ENCODE measurements at regions not wholly inside any gene's neighbourhood (a gene's known extent, or its start where the extent isn't known, plus 50 kb on each side); places are given as distances from the start of the nearest gene placed in this dataset.

DNA sequence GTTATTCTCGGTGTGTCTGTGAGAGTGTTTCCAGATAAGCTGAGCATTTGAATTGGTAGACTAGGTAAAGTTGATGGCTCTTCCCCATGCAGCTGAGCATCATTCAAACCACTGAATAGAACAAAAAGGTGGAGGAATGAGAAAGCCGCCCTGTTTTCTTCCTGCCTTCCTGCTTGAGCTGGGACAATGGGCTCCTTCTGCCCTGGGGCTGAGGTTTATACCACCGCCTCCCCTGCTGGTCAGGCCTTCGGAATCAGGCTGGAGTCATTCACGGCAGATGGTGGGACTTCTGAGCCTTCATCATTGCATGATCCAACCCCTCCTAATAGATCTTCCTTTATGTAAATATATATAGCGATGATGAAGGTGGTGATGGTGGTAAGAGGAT is 124.9 kb downstream of the ANKRD60 start:
- TF ChIP-seq POLR2A (IDR thresholded peaks at IDR 0.05; ENCODE audit: extremely low read depth, insufficient read length) (no peak), MYC (IDR thresholded peaks at IDR 0.05; ENCODE audit: low read depth, low read length) (no peak)
- TF ChIP-seq, protein P1, sequence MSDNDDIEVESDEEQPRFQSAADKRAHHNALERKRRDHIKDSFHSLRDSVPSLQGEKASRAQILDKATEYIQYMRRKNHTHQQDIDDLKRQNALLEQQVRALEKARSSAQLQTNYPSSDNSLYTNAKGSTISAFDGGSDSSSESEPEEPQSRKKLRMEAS (IDR thresholded peaks at IDR 0.05; ENCODE audit: low read depth, low read length), result no peak
- TF ChIP-seq, protein P2, sequence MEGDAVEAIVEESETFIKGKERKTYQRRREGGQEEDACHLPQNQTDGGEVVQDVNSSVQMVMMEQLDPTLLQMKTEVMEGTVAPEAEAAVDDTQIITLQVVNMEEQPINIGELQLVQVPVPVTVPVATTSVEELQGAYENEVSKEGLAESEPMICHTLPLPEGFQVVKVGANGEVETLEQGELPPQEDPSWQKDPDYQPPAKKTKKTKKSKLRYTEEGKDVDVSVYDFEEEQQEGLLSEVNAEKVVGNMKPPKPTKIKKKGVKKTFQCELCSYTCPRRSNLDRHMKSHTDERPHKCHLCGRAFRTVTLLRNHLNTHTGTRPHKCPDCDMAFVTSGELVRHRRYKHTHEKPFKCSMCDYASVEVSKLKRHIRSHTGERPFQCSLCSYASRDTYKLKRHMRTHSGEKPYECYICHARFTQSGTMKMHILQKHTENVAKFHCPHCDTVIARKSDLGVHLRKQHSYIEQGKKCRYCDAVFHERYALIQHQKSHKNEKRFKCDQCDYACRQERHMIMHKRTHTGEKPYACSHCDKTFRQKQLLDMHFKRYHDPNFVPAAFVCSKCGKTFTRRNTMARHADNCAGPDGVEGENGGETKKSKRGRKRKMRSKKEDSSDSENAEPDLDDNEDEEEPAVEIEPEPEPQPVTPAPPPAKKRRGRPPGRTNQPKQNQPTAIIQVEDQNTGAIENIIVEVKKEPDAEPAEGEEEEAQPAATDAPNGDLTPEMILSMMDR (IDR thresholded peaks at IDR 0.05; ENCODE audit: low read depth, low read length), result no peak
- H3K4me3 ChIP-seq (ENCODE audit: low read depth, low read length), result no peak overlapping the region
- no peak for DNase-seq (ENCODE audit: low read depth)

DNA sequence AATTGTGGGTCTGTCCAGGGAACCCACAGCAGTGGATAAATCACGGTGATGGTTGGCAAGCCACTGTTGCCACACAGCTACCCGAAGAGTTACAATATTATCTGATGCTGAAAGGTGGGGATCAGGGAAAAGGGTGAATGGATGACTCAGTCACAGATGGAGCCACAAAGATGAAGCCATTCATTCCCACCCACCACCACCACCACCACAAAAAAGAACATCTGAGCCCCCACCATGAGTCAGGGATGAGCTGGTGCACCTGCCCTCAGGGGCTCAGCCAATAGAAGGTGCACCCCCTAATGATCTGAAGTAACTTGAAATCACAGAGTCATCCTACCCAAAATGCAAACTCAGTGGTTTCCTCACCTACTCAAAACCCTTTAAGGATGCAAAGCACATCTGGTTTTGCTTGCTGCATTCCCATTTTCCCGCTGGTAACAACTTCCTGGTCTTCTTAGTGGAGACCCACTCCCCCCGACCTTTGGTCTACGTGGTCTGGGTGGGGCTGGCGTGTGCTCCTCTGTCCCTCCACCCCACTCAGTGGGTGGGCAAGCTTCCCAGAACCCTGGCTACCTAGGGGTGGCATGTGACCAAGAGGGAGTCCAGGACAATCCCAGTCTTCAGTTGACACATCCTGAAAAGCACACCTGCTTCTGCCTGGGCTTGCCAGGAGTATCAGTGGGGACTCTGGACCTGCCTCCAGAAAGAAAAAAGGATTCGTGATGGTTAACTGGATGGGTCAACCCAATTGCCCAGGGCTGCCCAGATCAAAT is 125.5 kb downstream of the ANKRD60 start:
- no peak overlapping the region for H3K4me3 ChIP-seq (ENCODE audit: low read depth, low read length)
- TF ChIP-seq, protein P1 (IDR thresholded peaks at IDR 0.05; ENCODE audit: low read depth, low read length), result no peak
- no peak for TF ChIP-seq POLR2A (IDR thresholded peaks at IDR 0.05; ENCODE audit: extremely low read depth, insufficient read length)
- TF ChIP-seq, protein P2 (IDR thresholded peaks at IDR 0.05; ENCODE audit: low read depth, low read length), result no peak
- DNase-seq (ENCODE audit: low read depth), result no peak

DNA sequence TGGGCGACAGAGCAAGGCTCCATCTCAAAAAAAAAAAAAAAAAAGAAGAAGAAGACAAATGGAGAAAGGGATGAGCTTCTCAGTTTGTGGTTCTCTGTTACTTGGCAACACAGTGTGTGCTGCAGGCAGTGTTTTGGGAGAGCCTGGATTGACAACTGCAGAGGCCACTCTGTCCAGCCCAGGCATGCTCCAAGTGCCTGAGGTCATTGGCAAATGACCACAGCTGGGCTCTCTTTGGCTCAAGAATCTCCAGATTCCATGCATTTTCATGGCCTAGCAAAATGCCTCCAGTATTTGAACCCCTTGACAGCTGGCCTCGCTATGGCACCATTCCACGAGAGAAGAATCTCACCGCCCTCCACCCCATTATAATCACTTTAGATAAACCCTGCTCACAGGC is 126.2 kb downstream of the ANKRD60 start:
- no peak for DNase-seq (ENCODE audit: low read depth)
- H3K4me3 ChIP-seq (ENCODE audit: low read depth, low read length), result no peak overlapping the region
- TF ChIP-seq, protein P1 (IDR thresholded peaks at IDR 0.05; ENCODE audit: low read depth, low read length), result no peak
- TF ChIP-seq, protein P2 (IDR thresholded peaks at IDR 0.05; ENCODE audit: low read depth, low read length), result no peak
- TF ChIP-seq MYC (IDR thresholded peaks at IDR 0.05; ENCODE audit: low read depth, low read length) (no peak), POLR2A (IDR thresholded peaks at IDR 0.05; ENCODE audit: extremely low read depth, insufficient read length) (no peak)

DNA sequence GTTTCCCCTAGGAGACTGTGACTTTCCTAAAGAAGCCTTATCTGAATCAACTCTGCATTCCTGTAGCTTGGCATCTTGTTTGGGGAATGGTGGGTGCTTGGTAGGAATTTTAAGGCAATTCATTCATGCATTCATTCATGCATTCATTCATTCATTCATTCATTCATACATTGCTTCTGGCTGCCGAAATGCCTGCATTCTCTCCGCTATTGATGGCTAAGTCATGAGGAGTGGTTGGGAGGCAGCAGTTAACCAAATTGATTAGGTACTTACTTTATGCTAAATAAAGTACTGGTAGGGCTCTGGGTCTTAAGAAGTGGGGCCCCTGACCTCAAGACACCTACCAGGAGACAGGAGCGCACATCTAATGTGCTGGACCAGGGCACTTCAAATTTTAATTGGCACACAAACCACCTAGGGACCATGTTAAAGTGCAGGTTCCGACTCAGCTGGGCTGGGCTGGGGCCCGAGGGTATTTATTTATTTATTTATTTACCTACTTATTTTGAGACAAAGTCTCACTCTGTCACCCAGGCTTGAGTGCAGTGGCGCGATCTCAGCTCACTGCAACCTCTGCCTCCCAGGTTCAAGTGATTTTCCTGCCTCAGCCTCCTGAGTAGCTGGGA is 127.6 kb downstream of the ANKRD60 start:
- TF ChIP-seq, protein P1 (IDR thresholded peaks at IDR 0.05; ENCODE audit: low read depth, low read length), result no peak
- TF ChIP-seq MYC (IDR thresholded peaks at IDR 0.05; ENCODE audit: low read depth, low read length), result no peak
- TF ChIP-seq, protein P2 (IDR thresholded peaks at IDR 0.05; ENCODE audit: low read depth, low read length), result no peak
- TF ChIP-seq POLR2A (IDR thresholded peaks at IDR 0.05; ENCODE audit: extremely low read depth, insufficient read length), result no peak
- no peak overlapping the region for H3K4me3 ChIP-seq (ENCODE audit: low read depth, low read length)
- no peak for DNase-seq (ENCODE audit: low read depth)

DNA sequence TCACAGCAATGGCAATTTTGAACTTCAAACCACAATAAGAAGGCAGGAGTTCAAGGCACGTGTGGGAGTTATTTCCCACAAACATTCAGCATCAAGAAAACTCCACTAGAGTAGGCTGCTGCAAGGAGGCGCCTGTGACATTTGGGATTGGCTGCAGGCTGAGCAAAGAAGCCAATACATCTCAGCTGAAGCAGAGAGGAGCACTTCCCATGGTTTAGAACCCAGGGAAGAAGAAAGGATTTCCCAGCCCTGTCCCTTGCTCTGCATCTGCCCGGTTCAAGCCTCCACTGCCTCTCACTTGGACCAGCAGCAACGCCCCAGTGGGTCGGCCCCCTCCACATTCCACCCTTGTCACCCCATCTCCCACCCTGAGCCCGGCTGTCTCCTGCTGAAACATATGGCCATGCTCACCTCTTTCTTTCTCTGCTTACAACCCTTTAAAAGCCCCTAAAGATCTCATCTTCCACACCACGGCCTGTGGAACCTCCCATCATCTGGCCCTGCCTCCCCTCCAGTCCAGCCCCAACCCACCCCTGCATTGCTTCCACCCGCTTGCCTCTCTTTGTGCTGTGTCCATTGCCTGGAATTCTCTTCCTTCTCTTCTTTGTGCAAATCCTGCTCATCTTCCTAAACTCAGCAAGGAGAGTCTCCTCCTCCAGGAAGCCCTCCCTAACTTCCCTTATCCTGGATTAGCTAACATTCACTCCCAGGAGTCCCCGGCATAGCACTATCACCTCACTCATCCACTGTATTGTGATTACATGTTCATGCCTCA is 128.3 kb downstream of the ANKRD60 start:
- H3K4me3 ChIP-seq (ENCODE audit: low read depth, low read length), result no peak overlapping the region
- TF ChIP-seq POLR2A (IDR thresholded peaks at IDR 0.05; ENCODE audit: extremely low read depth, insufficient read length) (no peak), MYC (IDR thresholded peaks at IDR 0.05; ENCODE audit: low read depth, low read length) (no peak)
- DNase-seq (ENCODE audit: low read depth), result no peak

Measured in NB4 (cell line).